NB4 (cell line): ENCODE measurements at regions not wholly inside any gene's neighbourhood (a gene's known extent, or its start where the extent isn't known, plus 50 kb on each side); places are given as distances from the start of the nearest gene placed in this dataset.

Experiments used
- MAX ChIP-seq: IDR thresholded peaks from 2 replicates; pipeline ENCODE4 v1.6.1; 2011; ENCODE audit warnings: low read depth, low read length
- MYC ChIP-seq: IDR thresholded peaks from 2 replicates; pipeline ENCODE4 v1.6.1; 2011; ENCODE audit warnings: low read depth, low read length
- POLR2A ChIP-seq: IDR thresholded peaks from 2 replicates; pipeline ENCODE4 v1.6.1; 2011; ENCODE audit warnings: mild to moderate bottlenecking; ENCODE audit not compliant: insufficient read length; ENCODE audit errors: extremely low read depth
- TF ChIP-seq, protein P1 (sequence below): IDR thresholded peaks from one replicate; pipeline ENCODE4 v1.5.1; 2012; ENCODE audit warnings: low read depth, low read length

- TF ChIP-seq, protein P1, sequence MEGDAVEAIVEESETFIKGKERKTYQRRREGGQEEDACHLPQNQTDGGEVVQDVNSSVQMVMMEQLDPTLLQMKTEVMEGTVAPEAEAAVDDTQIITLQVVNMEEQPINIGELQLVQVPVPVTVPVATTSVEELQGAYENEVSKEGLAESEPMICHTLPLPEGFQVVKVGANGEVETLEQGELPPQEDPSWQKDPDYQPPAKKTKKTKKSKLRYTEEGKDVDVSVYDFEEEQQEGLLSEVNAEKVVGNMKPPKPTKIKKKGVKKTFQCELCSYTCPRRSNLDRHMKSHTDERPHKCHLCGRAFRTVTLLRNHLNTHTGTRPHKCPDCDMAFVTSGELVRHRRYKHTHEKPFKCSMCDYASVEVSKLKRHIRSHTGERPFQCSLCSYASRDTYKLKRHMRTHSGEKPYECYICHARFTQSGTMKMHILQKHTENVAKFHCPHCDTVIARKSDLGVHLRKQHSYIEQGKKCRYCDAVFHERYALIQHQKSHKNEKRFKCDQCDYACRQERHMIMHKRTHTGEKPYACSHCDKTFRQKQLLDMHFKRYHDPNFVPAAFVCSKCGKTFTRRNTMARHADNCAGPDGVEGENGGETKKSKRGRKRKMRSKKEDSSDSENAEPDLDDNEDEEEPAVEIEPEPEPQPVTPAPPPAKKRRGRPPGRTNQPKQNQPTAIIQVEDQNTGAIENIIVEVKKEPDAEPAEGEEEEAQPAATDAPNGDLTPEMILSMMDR = no peak
- TF ChIP-seq POLR2A (no peak), MAX (no peak), MYC (no peak)
These were observed 1882.9 kb upstream of the AGA start for GRCh38 chr4:179325181-179325580.
